ENCODE measurements at regions not wholly inside any gene's neighbourhood (a gene's known extent, or its start where the extent isn't known, plus 50 kb on each side); places are given as distances from the start of the nearest gene placed in this dataset.
"Not testable (repeated sequence)": the region's sequence is repeated elsewhere in the genome, so short reads cannot be mapped to it uniquely, and the experiment has no call there.

DNA sequence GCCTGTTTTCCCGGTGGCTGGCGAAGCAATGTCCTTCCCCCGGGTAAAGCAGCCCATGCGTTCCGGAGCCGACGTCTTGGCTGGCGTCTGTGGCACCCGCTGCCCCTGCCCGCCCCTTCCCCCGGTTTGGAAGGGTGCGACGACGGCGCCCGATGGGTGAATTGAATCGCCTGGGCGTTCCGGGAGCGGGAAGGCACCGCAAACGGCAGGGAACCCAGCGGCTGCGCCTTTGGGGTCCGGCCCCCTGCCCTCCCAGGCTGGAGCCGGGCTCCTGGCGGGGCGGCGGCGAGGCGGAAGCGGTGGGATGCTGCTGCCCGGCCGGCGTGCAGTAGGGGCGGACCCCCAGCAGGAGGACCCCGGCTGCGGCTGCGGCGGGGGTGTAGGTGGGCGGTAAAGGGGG is 123.6 kb upstream of the RHOU start:
- H3K27ac ChIP-seq; H3K4me3 ChIP-seq (ENCODE audit: low read depth, low read length); H3K27me3 ChIP-seq (ENCODE audit: insufficient read depth, low read depth, severe bottlenecking); DNase-seq; H3K9me3 ChIP-seq (ENCODE audit: severe bottlenecking); H3K36me3 ChIP-seq: not testable (repeated sequence)

DNA sequence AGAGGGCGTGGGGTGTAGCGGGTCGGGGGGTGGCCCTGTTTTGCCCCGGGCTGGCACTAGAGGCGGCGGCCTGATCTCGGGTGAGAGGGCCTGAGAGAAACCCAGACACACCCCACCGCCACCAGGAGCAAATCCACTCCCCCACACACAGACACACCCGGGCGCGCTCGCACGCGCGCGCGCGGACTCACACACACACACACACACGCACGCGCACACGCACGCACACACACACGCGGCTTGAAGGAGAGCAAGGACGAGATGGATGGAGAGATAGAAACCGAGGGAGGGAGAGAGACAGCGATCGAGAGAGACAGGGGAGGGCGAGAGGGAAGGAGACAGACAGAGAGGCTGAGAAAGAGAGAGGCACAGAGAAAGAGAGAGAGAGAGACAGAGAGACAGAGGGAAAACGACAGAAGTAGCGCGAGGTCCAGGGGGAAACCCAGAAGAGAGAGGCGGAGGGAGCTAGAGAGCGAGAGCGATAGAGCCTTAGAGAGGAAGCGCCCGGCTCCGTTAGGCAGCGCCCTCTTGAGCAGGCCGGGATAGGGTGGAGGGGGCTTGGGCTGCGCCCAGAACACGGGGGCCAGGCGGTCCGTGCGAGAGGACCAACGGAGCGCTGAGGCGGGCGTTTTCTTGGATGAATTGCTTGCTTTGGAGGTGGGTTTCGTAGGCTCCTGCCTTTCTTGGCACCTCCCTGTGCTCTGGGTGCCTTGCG is 113.1 kb upstream of the RHOU start:
- DNase-seq; H3K9me3 ChIP-seq (ENCODE audit: severe bottlenecking); H3K4me3 ChIP-seq (ENCODE audit: low read depth, low read length); H3K36me3 ChIP-seq; H3K27ac ChIP-seq; H3K27me3 ChIP-seq (ENCODE audit: insufficient read depth, low read depth, severe bottlenecking): not testable (repeated sequence)

- H3K9me3 ChIP-seq (ENCODE audit: severe bottlenecking); DNase-seq; H3K36me3 ChIP-seq; H3K4me3 ChIP-seq (ENCODE audit: low read depth, low read length); H3K27ac ChIP-seq; H3K27me3 ChIP-seq (ENCODE audit: insufficient read depth, low read depth, severe bottlenecking): not testable (repeated sequence)
These were observed 108.8 kb upstream of the RHOU start for GRCh38 chr1:228626481-228626880.

DNA sequence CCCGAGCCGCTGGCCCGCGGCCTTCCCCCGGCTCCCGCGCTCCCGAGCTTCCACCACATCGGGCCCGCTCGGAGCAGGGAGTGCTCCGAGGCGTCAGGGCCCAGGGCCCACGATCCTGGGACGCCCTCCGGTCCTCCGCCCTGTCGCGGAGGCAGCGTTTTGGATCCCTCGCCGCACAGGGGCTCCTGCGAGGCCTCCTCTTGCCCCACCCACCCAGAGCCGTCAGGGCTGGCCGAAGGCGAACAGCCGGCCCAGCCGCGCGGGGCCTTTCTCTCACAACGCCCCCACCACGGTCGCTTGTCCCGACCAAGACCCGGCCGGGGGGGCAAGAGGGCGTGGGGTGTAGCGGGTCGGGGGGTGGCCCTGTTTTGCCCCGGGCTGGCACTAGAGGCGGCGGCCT is 102.4 kb upstream of the RHOU start:
- H3K36me3 ChIP-seq; H3K4me3 ChIP-seq (ENCODE audit: low read depth, low read length); H3K27ac ChIP-seq; DNase-seq; H3K27me3 ChIP-seq (ENCODE audit: insufficient read depth, low read depth, severe bottlenecking); H3K9me3 ChIP-seq (ENCODE audit: severe bottlenecking): not testable (repeated sequence)

- not testable (repeated sequence) for H3K27ac ChIP-seq; H3K4me3 ChIP-seq (ENCODE audit: low read depth, low read length); H3K36me3 ChIP-seq; H3K27me3 ChIP-seq (ENCODE audit: insufficient read depth, low read depth, severe bottlenecking); H3K9me3 ChIP-seq (ENCODE audit: severe bottlenecking)
- peak; percentile 27 for DNase-seq
These were observed 100.0 kb upstream of the RHOU start for GRCh38 chr1:228635304-228635703.

- H3K27ac ChIP-seq; H3K36me3 ChIP-seq; H3K27me3 ChIP-seq (ENCODE audit: insufficient read depth, low read depth, severe bottlenecking); H3K4me3 ChIP-seq (ENCODE audit: low read depth, low read length); DNase-seq; H3K9me3 ChIP-seq (ENCODE audit: severe bottlenecking): not testable (repeated sequence)
These were observed 97.8 kb upstream of the RHOU start for GRCh38 chr1:228637529-228637928.

DNA sequence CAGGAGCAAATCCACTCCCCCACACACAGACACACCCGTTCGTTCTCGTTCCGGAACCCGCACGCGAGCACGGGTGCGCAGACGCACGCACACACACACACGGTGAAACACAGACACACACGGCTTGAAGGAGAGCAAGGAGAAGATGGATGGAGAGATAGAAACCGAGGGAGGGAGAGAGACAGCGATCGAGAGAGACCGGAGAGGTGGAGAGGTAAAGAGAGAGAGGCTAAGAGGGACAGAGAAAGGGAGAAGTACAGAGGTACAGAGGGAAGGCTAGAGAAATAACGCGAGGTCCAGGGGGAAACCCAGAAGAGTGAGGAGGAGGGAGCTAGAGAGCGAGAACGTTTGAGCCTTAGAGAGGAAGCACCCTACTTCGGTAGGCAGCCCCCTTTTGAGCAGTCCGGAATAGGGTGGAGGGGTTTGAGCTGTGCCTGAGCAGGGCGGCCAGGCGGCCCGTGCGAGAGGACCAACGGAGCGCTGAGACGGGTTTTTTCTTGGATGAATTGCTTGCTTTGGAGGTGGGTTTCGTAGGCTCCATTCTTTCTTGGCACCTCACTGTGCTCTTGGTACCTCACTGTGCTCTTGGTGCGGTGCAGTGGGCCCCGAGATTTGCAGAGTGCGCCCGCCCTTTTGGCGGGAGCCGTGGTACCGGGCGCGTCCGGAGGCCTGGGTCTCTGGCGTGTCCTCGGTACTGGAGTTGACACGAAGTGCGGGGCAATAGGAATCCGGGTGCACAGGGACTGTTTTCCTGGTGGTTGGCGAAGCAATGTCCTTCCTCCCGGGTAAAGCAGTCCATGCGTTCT is 88.4 kb upstream of the RHOU start:
- Histone ChIP-seq H3K27ac (no peak overlapping the region), H3K4me3 (ENCODE audit: low read depth, low read length) (peak overlapping the region; percentile 48), H3K9me3 (ENCODE audit: severe bottlenecking) (no peaks in the 10 kb centered on the region), H3K36me3 (no peaks in the 10 kb centered on the region), H3K27me3 (ENCODE audit: insufficient read depth, low read depth, severe bottlenecking) (peaks cover 2% of the 10 kb centered on the region)
- no peak for TF ChIP-seq CTCF (IDR thresholded peaks at IDR 0.05; ENCODE audit: low read depth, low read length)
- peak; percentile 8 for DNase-seq

- H3K36me3 ChIP-seq, result no peaks in the 10 kb centered on the region
- no peaks in the 10 kb centered on the region for H3K9me3 ChIP-seq (ENCODE audit: severe bottlenecking)
- peaks cover 2% of the 10 kb centered on the region for H3K27me3 ChIP-seq (ENCODE audit: insufficient read depth, low read depth, severe bottlenecking)
- no peak for TF ChIP-seq CTCF (IDR thresholded peaks at IDR 0.05; ENCODE audit: low read depth, low read length)
- H3K4me3 ChIP-seq (ENCODE audit: low read depth, low read length), result peak overlapping the region; percentile 48
- no peak overlapping the region for H3K27ac ChIP-seq
- DNase-seq, result peak; percentile 28
These were observed 87.5 kb upstream of the RHOU start for GRCh38 chr1:228647523-228648444.

Measured in WERI-Rb-1 (cell line).